ENCODE measurements at regions not wholly inside any gene's neighbourhood (a gene's known extent, or its start where the extent isn't known, plus 50 kb on each side); places are given as distances from the start of the nearest gene placed in this dataset.

- Histone ChIP-seq H3K23ac (ENCODE audit: insufficient read length, low read depth, low read length) (no peak overlapping the region), H3K79me2 (ENCODE audit: insufficient read depth, low read length) (no peaks in the 10 kb centered on the region), H2AK5ac (ENCODE audit: insufficient read length, low read length) (no peak overlapping the region), H3T11ph (ENCODE audit: low read length) (no peak overlapping the region), H3K27me3 (ENCODE audit: insufficient read depth, low read length) (no peaks in the 10 kb centered on the region), H3K27ac (ENCODE audit: insufficient read length, low read depth, low read length) (no peak overlapping the region), H3K23me2 (ENCODE audit: insufficient read length, low read depth, low read length, poor library complexity, severe bottlenecking) (no peaks in the 10 kb centered on the region), H4K8ac (replicated peaks; ENCODE audit: insufficient read length, low read depth, low read length) (no peak overlapping the region), H3K79me1 (ENCODE audit: insufficient read depth, low read depth, low read length, poor library complexity, severe bottlenecking) (no peaks in the 10 kb centered on the region), H3K9ac (ENCODE audit: extremely low read depth, insufficient read length, low read length) (no peak overlapping the region), H2AFZ (ENCODE audit: low read length) (no peak overlapping the region), H3K14ac (ENCODE audit: insufficient read depth, low read length) (no peak overlapping the region), H3K9me3 (ENCODE audit: control insufficient read depth, low read depth, low read length) (no peaks in the 10 kb centered on the region), H2BK20ac (ENCODE audit: low read depth, low read length, poor library complexity, severe bottlenecking) (no peak overlapping the region), H4K20me1 (ENCODE audit: control insufficient read depth, insufficient read depth, insufficient read length) (no peaks in the 10 kb centered on the region), H2BK15ac (ENCODE audit: low read depth, low read length) (no peak overlapping the region), H2BK12ac (ENCODE audit: insufficient read length, low read depth, low read length) (no peak overlapping the region), H3K4ac (ENCODE audit: low read depth, low read length) (no peak overlapping the region), H2BK5ac (ENCODE audit: insufficient read length, low read length) (no peak overlapping the region), H3K4me2 (ENCODE audit: insufficient read depth, insufficient read length, low read length) (no peak overlapping the region), H3K56ac (ENCODE audit: insufficient read length, low read depth, low read length) (no peak overlapping the region), H4K5ac (ENCODE audit: insufficient read length, low read depth, low read length) (no peak overlapping the region), H3K18ac (ENCODE audit: insufficient read length, low read depth, low read length) (no peak overlapping the region), H2BK120ac (ENCODE audit: low read depth, low read length, poor library complexity, severe bottlenecking) (no peak overlapping the region), H3K4me1 (ENCODE audit: insufficient read depth, low read length) (no peaks in the 10 kb centered on the region), H4K91ac (ENCODE audit: insufficient read length, low read depth, low read length) (no peak overlapping the region)
- Mint-ChIP-seq H3K4me3 (no peak overlapping the region), H3K36me3 (ENCODE audit: insufficient read depth in 1 of 3, low read depth in 3 of 3) (peaks cover 5 to 6% (median 6%) of the 10 kb centered on the region in 3 experiments; a peak in 6 of 7 replicates), H3K27ac (no peak overlapping the region), H3K4me1 (0 out of 4 replicates have a peak, but pooled peaks cover 0 to 2% of the 10 kb centered on the region in 2 experiments), H3K27me3 (ENCODE audit: low read depth) (no peaks in the 10 kb centered on the region; the same call in 1 of the 2 replicates), H3K9me3 (peaks cover 5 to 11% of the 10 kb centered on the region in 2 experiments; a peak in 4 of 5 replicates)
- no peak for TF ChIP-seq CTCF (conservative IDR thresholded peaks at IDR 0.05)
- WGBS (ENCODE audit: extremely low coverage, insufficient read length, low lambda C conversion rate): no CpG with 5 or more reads among the region's 2 CpGs
- DNase-seq: no peak
Observed at GRCh38 chr3:104673981-104674380, 692.7 kb upstream of the ALCAM start.
